ENCODE measurements at regions not wholly inside any gene's neighbourhood (a gene's known extent, or its start where the extent isn't known, plus 50 kb on each side); places are given as distances from the start of the nearest gene placed in this dataset.

DNA sequence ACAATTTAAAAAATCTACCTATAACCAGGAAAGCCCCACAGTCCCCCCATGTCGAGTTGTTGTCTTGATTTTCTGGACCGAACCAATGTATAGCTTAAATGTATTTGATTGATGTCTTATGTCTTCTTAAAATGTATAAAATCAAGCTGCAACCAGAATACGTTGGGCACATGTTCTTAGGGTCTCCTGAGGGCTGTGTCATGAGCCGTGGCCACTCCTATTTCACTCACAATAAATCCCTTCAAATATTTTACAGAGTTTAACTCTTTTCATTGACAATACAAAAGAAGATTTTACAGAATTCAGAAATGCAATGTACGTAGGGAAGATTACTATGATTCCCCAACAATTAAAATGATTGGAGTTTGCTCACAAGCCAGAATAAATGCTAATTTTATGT lies 428.7 kb upstream of the RAG2 start:
- no peak for TF ChIP-seq POLR2A (IDR thresholded peaks at IDR 0.05; ENCODE audit: low read length)
- TF ChIP-seq GATA1 (IDR thresholded peaks at IDR 0.05; ENCODE audit: low read depth, low read length) = no peak
